NCI-H345 treated with DMSO at 0.1 percent for 48 hours (cell line): ENCODE measurements at regions not wholly inside any gene's neighbourhood (a gene's known extent, or its start where the extent isn't known, plus 50 kb on each side); places are given as distances from the start of the nearest gene placed in this dataset.

Experiments used
- DNase-seq: peaks from one replicate; lab custom pipeline; 2025; ENCODE audit not compliant: unreplicated experiment; lab: John Stamatoyannopoulos, UW

GRCh38 chr16:54389836-54390494 is 103.4 kb upstream of the IRX3 start:
- no peak for DNase-seq

DNA sequence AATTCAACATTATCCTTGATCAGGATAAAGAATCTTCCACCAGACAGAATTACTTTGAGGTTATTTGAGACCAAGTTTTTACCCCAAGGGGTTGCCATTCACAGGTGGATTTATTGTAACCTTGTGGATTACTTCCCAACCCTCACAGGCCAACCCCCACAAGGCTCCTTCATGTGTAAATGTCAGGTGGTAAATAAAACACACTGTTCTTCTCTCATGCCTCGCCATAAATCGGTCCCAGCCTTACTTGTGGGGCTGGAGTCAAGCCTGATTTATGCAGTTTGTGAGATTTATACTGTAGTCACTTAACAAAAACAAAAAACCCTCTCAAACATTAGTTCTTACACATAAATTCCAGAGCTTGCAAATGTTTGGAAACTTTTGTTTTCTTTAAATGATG is 98.6 kb upstream of the IRX3 start:
- DNase-seq = no peak

DNA sequence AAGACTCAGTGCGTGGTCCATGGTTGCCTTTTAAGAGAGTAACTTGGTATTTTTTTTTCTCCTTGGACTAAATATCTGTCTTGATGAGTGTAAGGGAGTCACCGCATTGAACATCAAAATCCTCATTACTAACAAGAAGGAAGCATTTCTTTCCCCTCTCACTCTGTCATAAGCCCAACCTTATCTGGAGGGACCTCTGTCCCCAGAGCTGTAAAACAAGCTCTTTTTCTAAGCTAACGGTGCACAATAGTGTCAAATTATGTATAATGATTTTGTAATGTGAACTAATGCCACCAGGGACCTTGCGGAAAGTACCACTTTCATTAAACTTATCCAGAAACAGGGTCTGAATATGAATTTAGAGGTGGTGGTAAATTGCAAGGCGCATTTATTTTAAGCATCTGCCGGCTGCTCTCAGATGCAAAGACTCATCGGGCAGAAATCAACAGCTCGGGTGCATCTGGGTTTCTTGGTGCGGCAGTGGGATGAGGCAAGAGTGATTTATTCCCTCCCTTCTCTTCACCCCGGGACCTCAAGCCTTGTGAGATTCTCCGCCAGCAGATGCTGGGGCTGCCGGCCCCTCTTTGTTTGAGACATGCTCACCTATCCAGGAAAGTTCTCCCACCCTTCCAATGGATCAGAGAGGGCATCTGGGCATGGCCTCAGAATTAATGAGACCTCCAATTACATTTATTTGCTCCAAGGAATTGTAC is 95.2 kb upstream of the IRX3 start:
- no peak for DNase-seq

DNA sequence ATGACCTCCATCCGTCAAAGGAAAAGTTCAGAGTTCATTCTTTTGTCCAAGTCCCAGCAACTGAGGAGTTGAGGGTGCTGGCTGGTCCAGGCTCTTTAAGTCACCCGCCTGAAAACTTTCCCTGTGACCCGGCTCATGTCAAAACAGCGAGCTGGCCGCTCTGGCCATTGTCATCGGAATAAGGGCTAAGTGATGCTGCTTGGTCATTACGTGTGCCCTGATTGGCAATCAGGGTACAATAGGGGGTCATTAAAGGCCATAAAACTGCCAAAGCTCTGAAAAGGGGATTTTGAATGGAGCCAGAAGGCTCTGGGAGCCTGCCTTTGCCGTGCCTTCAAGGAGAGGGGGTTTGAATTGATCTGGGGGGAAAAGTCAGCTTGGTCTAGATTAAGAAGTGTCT is 88.5 kb upstream of the IRX3 start:
- DNase-seq = no peak

GRCh38 chr16:54373534-54374520 is 87.2 kb upstream of the IRX3 start:
- DNase-seq = no peak

- no peak for DNase-seq
Observed at GRCh38 chr16:54370278-54371040, 83.9 kb upstream of the IRX3 start.

DNA sequence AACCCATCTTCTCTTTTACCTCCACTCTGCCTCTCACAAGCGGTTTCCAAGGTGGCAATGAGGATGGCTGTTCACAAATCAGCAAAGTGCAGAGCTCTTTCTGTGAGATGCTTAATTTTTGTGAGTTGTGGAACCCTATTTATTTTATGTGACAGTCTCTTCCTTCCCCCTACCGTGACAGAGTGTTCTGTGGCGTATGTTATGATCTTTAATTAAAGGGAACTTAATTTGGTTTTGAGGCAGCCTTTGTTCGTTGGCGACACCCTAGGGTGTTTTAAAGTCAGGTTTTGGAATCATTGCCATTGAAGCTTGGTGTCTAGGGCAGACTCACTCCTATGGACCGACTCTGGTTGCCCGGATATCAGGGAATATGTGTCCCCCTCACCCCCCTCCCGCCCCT is 83.3 kb upstream of the IRX3 start:
- no peak for DNase-seq

DNA sequence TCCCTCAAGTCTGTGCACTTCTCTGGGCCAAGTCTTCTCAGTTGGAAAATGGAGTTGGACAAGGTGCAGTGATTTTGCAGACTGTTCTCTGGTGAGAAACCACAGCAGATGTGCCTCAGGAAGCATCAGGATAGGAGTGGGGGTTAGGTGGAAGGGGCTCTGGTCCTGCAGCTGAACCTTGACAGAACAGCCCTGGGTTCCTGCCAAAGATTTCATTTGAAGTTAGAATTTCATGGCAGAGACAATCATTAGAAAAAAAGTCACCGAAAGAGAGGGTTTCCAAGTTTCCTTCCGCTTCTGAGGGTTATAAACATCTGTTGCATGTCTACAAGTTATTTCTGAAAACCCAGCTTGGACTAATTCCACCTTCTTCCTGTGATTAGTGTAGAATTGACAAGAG is 80.4 kb upstream of the IRX3 start:
- no peak for DNase-seq

GRCh38 chr16:54365990-54366634 is 79.5 kb upstream of the IRX3 start:
- DNase-seq = no peak

GRCh38 chr16:54363766-54364165 is 77.2 kb upstream of the IRX3 start:
- no peak for DNase-seq

GRCh38 chr16:54362591-54363206 is 76.1 kb upstream of the IRX3 start:
- no peak for DNase-seq

GRCh38 chr16:54361246-54361645 is 74.7 kb upstream of the IRX3 start:
- no peak for DNase-seq

GRCh38 chr16:54360681-54361080 is 74.1 kb upstream of the IRX3 start:
- DNase-seq = no peak

- no peak for DNase-seq
Observed at GRCh38 chr16:54359555-54359954, 73.0 kb upstream of the IRX3 start.

DNA sequence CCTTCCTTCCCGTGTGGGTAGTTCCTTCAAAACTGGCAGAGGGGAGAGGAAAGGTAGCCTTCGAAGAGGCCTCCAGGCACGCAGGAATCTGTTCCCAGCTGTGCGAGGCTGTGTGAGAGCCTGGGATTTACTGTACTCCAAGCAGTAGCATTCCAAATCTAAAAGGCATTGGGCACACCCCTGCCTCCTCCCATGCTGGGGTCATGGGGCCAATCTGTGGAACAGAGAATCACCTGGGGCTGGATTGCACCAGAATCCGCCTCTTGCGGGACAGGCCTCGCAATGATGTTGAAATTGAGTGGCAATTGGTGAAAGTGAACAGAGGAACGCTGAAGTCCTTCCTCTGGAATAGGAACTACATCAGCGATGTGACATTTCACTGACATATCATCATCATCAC is 72.5 kb upstream of the IRX3 start:
- DNase-seq = no peak

DNA sequence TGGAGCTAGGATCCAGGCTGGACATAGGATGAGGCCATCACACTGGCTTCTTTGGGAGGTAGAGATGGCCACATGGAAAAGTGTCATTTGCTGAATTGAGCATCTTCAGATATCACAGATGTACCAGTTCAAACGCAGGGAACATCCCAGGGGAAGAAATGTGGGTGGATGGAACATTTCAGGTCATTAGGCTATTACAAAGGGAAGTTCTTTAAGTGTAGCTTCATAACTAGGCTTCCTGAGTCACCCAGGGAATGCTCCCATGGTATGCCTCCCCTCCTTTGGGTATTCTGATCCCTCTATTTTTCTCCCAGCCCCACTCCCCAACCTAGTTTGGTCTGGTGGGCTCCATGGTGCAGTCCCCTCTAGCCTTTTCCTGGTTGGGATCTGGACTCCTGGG is 69.8 kb upstream of the IRX3 start:
- DNase-seq = no peak

DNA sequence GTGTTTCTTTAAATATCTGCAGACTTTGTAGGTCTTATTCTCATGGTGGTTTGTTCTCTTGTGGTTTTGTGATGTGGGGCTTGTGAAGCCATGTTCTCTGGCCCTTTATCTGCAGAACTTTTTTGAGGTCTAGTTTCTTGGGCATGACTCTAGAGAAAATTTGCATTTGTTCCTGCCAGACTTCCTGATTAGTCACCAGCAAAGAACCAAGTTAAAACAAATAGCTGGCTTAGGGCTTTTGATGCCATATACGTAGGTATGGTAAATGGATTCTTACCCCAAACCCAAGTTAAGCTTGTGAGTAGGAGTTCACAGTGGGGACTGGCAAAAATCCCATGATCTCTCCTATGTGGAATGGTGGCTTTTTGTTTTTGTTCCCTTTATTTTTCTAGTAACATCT is 68.7 kb upstream of the IRX3 start:
- no peak for DNase-seq

GRCh38 chr16:54353097-54353496 is 66.5 kb upstream of the IRX3 start:
- no peak for DNase-seq

GRCh38 chr16:54351171-54351570 is 64.6 kb upstream of the IRX3 start:
- DNase-seq = no peak

DNA sequence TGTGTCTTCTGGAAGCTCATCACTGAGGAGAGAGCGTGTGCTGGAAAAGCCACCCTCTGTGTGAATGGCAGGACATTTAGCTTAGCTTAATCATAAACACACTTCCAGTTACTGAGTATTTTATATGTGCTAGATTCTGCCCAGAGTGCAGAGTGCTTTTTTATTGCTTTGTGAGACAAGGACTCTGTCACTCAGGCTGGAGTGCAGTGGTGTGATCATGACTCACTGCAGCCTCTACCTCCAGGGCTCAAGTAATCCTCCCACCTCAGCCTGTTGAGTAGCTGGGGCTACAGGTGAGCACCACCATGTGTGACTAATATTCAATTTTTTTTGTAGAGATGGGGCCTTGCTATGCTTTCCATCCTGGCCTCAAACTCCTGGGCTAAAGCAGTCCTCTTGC is 61.4 kb upstream of the IRX3 start:
- no peak for DNase-seq
